Naive thymus-derived CD4-positive, alpha-beta T cell (primary cell): ENCODE measurements at regions not wholly inside any gene's neighbourhood (a gene's known extent, or its start where the extent isn't known, plus 50 kb on each side); places are given as distances from the start of the nearest gene placed in this dataset.
"Not testable (repeated sequence)": the region's sequence is repeated elsewhere in the genome, so short reads cannot be mapped to it uniquely, and the experiment has no call there.

ENCODE experiments used
- ATAC-seq: fragments of 150-1000 bp; cut with Tn5 transposase; 2 replicates; pipeline ENCODE4 v1.10.0; 2021; ENCODE audit warnings: mild to moderate bottlenecking, moderate library complexity
- CTCF ChIA-PET: fragments of 350-600 bp; sonication (Branson Sonifier 250); formaldehyde crosslinking; loops from one replicate; lab custom pipeline; 2021; ENCODE audit warnings: antibody characterized with exemption; lab: Charles Lee
- POLR2A ChIA-PET: fragments of 350-600 bp; sonication (Branson Sonifier 250); formaldehyde crosslinking; loops from one replicate; lab custom pipeline; 2021; ENCODE audit warnings: antibody characterized with exemption, inconsistent platforms; lab: Charles Lee
- DNase-seq, 9 donors: peaks; one replicate each; pipeline versions ENCODE4 v3.0.0 to v3.0.0-alpha.2; 2020 to 2022; ENCODE audit warnings: mixed read lengths in 1 of 9
- H3K27ac ChIP-seq: one replicate; pipeline ENCODE4 v1.7.0; 2013; ENCODE audit warnings: mild to moderate bottlenecking, low read depth, low read length, moderate library complexity
- H3K27me3 ChIP-seq, 2 donors: one replicate each; pipeline ENCODE4 v1.7.0; 2013; ENCODE audit warnings: low read length in 2 of 2, mild to moderate bottlenecking in 2 of 2, moderate library complexity in 2 of 2; ENCODE audit not compliant: control insufficient read depth in 2 of 2, insufficient read depth in 2 of 2
- H3K36me3 ChIP-seq, 3 experiments: 1 replicate in 2 of 3; 2 replicates in 1 of 3; pipeline ENCODE4 v1.7.0; 2013; ENCODE audit warnings: low read length in 3 of 3, mild to moderate bottlenecking in 3 of 3, moderate library complexity in 1 of 3; ENCODE audit not compliant: insufficient read depth in 3 of 3, control insufficient read depth in 2 of 3
- H3K4me1 ChIP-seq, 2 donors: one replicate each; pipeline ENCODE4 v1.7.0; 2013; ENCODE audit warnings: low read length in 2 of 2, mild to moderate bottlenecking in 2 of 2, moderate library complexity in 1 of 2; ENCODE audit not compliant: control insufficient read depth in 2 of 2, insufficient read depth in 2 of 2
- H3K4me3 ChIP-seq: 2 replicates; pipeline ENCODE4 v1.7.0; 2013; ENCODE audit warnings: mild to moderate bottlenecking, low read length
- H3K9me3 ChIP-seq, 3 experiments: 1 replicate in 2 of 3; 2 replicates in 1 of 3; pipeline ENCODE4 v1.7.0; 2013; ENCODE audit warnings: low read length in 3 of 3; ENCODE audit not compliant: control insufficient read depth in 2 of 3
- H3K27ac Mint-ChIP-seq, 9 donors: one replicate each; pipeline ENCODE4 v1.8.0; 2020 to 2022; ENCODE audit warnings: mixed read lengths in 9 of 9, mild to moderate bottlenecking in 8 of 9, moderate library complexity in 5 of 9, inconsistent platforms in 2 of 9
- H3K27me3 Mint-ChIP-seq, 5 donors: one replicate each; pipeline ENCODE4 v1.8.0; 2021 to 2022; ENCODE audit warnings: mixed read lengths in 5 of 5, mild to moderate bottlenecking in 1 of 5
- H3K36me3 Mint-ChIP-seq, 5 donors: one replicate each; pipeline ENCODE4 v1.8.0; 2020 to 2022; ENCODE audit warnings: mixed read lengths in 5 of 5, mild to moderate bottlenecking in 3 of 5, inconsistent platforms in 1 of 5
- H3K4me1 Mint-ChIP-seq, 7 donors: one replicate each; pipeline ENCODE4 v1.8.0; 2020 to 2022; ENCODE audit warnings: mixed read lengths in 7 of 7, mild to moderate bottlenecking in 3 of 7, inconsistent platforms in 1 of 7
- H3K4me3 Mint-ChIP-seq, 10 donors: one replicate each; pipeline ENCODE4 v1.8.0; 2020 to 2022; ENCODE audit warnings: mild to moderate bottlenecking in 10 of 10, mixed read lengths in 10 of 10, moderate library complexity in 6 of 10, inconsistent platforms in 2 of 10
- H3K9me3 Mint-ChIP-seq, 11 donors: one replicate each; pipeline ENCODE4 v1.8.0; 2020 to 2022; ENCODE audit warnings: mixed read lengths in 11 of 11, mild to moderate bottlenecking in 4 of 11, inconsistent platforms in 1 of 11, moderate library complexity in 1 of 11
- intact Hi-C, 2 donors: fragments of 100-400 bp; cut with micrococcal nuclease; formaldehyde crosslinking; loops; one replicate each; pipeline ENCODE4 v1.15.1; 2023

- H3K4me1 Mint-ChIP-seq, H3K4me3 Mint-ChIP-seq, POLR2A ChIA-PET, H3K27ac ChIP-seq, H3K27me3 Mint-ChIP-seq, H3K9me3 Mint-ChIP-seq, H3K27me3 ChIP-seq, H3K36me3 Mint-ChIP-seq, H3K27ac Mint-ChIP-seq, CTCF ChIA-PET, H3K9me3 ChIP-seq, DNase-seq, ATAC-seq, H3K36me3 ChIP-seq, intact Hi-C loops, H3K4me1 ChIP-seq, H3K4me3 ChIP-seq: not testable (repeated sequence)
Observed at GRCh38 chrX:76774912-76775311, 347.4 kb downstream of the MAGEE1 start.

GRCh38 chrX:76796311-76796710 lies 368.8 kb downstream of the MAGEE1 start:
- no peaks in the 10 kb centered on the region for H3K4me1 Mint-ChIP-seq
- H3K4me3 Mint-ChIP-seq, result no peak overlapping the region
- no peaks in the 10 kb centered on the region for H3K27me3 ChIP-seq
- no peaks in the 10 kb centered on the region for H3K9me3 ChIP-seq
- H3K36me3 ChIP-seq, result no peaks in the 10 kb centered on the region
- H3K4me3 ChIP-seq, result no peak overlapping the region
- ATAC-seq (no peak), DNase-seq (no peak)
- POLR2A ChIA-PET, result no interaction called here
- intact Hi-C loops, result no loop called here
- no peaks in the 10 kb centered on the region for H3K36me3 Mint-ChIP-seq
- no peak overlapping the region for H3K27ac Mint-ChIP-seq
- CTCF ChIA-PET, result no interaction called here
- H3K9me3 Mint-ChIP-seq, result peaks cover 0 to 2% (median 0%) of the 10 kb centered on the region in 11 donors
- H3K27me3 Mint-ChIP-seq, result no peaks in the 10 kb centered on the region
- no peaks in the 10 kb centered on the region for H3K4me1 ChIP-seq
- H3K27ac ChIP-seq, result no peak overlapping the region

- DNase-seq, result no peak
- peaks cover 0 to 2% (median 0%) of the 10 kb centered on the region in 11 donors for H3K9me3 Mint-ChIP-seq
- no peaks in the 10 kb centered on the region for H3K27me3 ChIP-seq
- no peaks in the 10 kb centered on the region for H3K4me1 Mint-ChIP-seq
- intact Hi-C loops, result no loop called here
- ATAC-seq, result no peak
- ChIA-PET CTCF (no interaction called here), POLR2A (no interaction called here)
- H3K4me3 ChIP-seq, result no peak overlapping the region
- no peaks in the 10 kb centered on the region for H3K4me1 ChIP-seq
- no peak overlapping the region for H3K4me3 Mint-ChIP-seq
- H3K36me3 ChIP-seq, result no peaks in the 10 kb centered on the region
- H3K27me3 Mint-ChIP-seq, result no peaks in the 10 kb centered on the region
- no peaks in the 10 kb centered on the region for H3K9me3 ChIP-seq
- no peak overlapping the region for H3K27ac ChIP-seq
- H3K27ac Mint-ChIP-seq, result no peak overlapping the region
- no peaks in the 10 kb centered on the region for H3K36me3 Mint-ChIP-seq
Observed at GRCh38 chrX:76802708-76803107, 375.2 kb downstream of the MAGEE1 start.

- H3K9me3 ChIP-seq, result no peaks in the 10 kb centered on the region
- H3K27me3 ChIP-seq, result no peaks in the 10 kb centered on the region
- H3K27ac Mint-ChIP-seq, result no peak overlapping the region
- H3K27ac ChIP-seq, result no peak overlapping the region
- no peaks in the 10 kb centered on the region for H3K4me1 ChIP-seq
- no peak overlapping the region for H3K4me3 Mint-ChIP-seq
- H3K27me3 Mint-ChIP-seq, result peaks cover 0 to under 1% (median 0%) of the 10 kb centered on the region in 5 donors
- no peaks in the 10 kb centered on the region for H3K36me3 ChIP-seq
- intact Hi-C loops, result no loop called here
- POLR2A ChIA-PET, result no interaction called here
- H3K36me3 Mint-ChIP-seq, result no peaks in the 10 kb centered on the region
- ATAC-seq (no peak), DNase-seq (no peak)
- no peaks in the 10 kb centered on the region for H3K4me1 Mint-ChIP-seq
- CTCF ChIA-PET, result no interaction called here
- no peak overlapping the region for H3K4me3 ChIP-seq
- peaks cover 0 to 3% (median 0%) of the 10 kb centered on the region in 11 donors for H3K9me3 Mint-ChIP-seq
Observed at GRCh38 chrX:76815754-76816153, 388.2 kb downstream of the MAGEE1 start.

- H3K9me3 ChIP-seq, H3K27me3 ChIP-seq, intact Hi-C loops, H3K9me3 Mint-ChIP-seq, CTCF ChIA-PET, POLR2A ChIA-PET, H3K27me3 Mint-ChIP-seq, H3K4me3 Mint-ChIP-seq, H3K4me3 ChIP-seq, H3K36me3 Mint-ChIP-seq, DNase-seq, H3K4me1 ChIP-seq, H3K27ac Mint-ChIP-seq, H3K36me3 ChIP-seq, H3K27ac ChIP-seq, H3K4me1 Mint-ChIP-seq, ATAC-seq: not testable (repeated sequence)
Observed at GRCh38 chrX:76817279-76817678, 389.8 kb downstream of the MAGEE1 start.

DNA sequence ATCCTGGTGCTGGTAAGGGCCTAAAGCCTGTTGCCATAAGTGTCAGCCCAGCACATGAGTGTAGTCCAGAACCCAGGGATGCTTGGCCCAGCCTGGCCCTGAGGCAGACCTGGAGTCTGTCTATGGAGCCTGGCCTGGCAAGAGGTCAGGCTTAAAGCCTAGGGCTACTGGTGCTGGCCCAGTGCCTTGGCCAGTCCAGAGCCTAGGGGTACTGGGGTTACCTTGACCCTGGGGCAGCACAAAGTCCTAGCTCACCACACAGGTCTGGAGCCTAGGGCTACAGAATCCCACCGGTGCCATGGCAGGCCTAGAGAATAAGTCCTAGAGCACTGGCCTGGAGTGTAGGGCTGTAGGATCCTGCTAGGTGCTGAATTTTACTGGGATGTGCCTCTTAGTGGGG lies 393.8 kb downstream of the MAGEE1 start:
- no peak overlapping the region for H3K27ac Mint-ChIP-seq
- no peaks in the 10 kb centered on the region for H3K36me3 ChIP-seq
- ATAC-seq, result no peak
- DNase-seq, result no peak
- no peaks in the 10 kb centered on the region for H3K4me1 ChIP-seq
- peaks cover 0 to 3% (median 0%) of the 10 kb centered on the region in 5 donors for H3K27me3 Mint-ChIP-seq
- H3K27ac ChIP-seq, result no peak overlapping the region
- no peaks in the 10 kb centered on the region for H3K36me3 Mint-ChIP-seq
- H3K4me1 Mint-ChIP-seq, result no peaks in the 10 kb centered on the region
- H3K27me3 ChIP-seq, result no peaks in the 10 kb centered on the region
- H3K4me3 Mint-ChIP-seq, result no peak overlapping the region
- H3K9me3 Mint-ChIP-seq, result peaks cover 0 to 3% (median 0%) of the 10 kb centered on the region in 11 donors
- H3K9me3 ChIP-seq, result no peaks in the 10 kb centered on the region
- no peak overlapping the region for H3K4me3 ChIP-seq
- ChIA-PET CTCF (no interaction called here), POLR2A (no interaction called here)
- intact Hi-C loops, result no loop called here

DNA sequence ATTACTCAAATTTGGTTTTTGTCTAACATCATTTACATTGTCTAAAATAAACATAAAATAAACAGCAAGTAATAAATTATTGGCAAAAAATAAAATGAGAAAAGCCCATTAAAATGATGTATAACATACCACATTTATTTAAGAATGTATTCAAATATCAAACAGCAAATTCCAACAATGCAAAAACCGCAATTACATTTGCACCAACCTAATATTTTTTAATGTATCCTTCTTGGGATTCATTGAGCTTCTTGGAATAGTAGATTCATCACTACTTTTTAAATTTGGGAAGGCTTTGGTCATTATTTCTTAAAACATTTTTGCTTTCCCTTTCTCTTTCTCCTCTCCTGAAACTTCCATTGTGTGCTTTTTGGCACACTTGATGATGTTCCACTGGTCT lies 400.2 kb downstream of the MAGEE1 start:
- Histone ChIP-seq H3K9me3 (no peaks in the 10 kb centered on the region), H3K27ac (no peak overlapping the region), H3K4me1 (no peaks in the 10 kb centered on the region), H3K36me3 (no peaks in the 10 kb centered on the region), H3K4me3 (no peak overlapping the region), H3K27me3 (no peaks in the 10 kb centered on the region)
- POLR2A ChIA-PET, result no interaction called here
- Mint-ChIP-seq H3K27me3 (no peaks in the 10 kb centered on the region), H3K27ac (no peak overlapping the region), H3K9me3 (no peaks in the 10 kb centered on the region), H3K36me3 (no peaks in the 10 kb centered on the region), H3K4me1 (no peaks in the 10 kb centered on the region), H3K4me3 (no peak overlapping the region)
- DNase-seq, result no peak
- intact Hi-C loops, result no loop called here
- CTCF ChIA-PET, result no interaction called here
- no peak for ATAC-seq
